ENCODE measurements at regions not wholly inside any gene's neighbourhood (a gene's known extent, or its start where the extent isn't known, plus 50 kb on each side); places are given as distances from the start of the nearest gene placed in this dataset.

- DNase-seq, result peak; percentile 63
Observed at GRCh38 chr6:4008324-4009047, 70.5 kb downstream of the FAM217A start.

GRCh38 chr6:4009486-4009885, 69.5 kb downstream of the FAM217A start:
- DNase-seq, result no peak

GRCh38 chr6:4010048-4010447, 68.9 kb downstream of the FAM217A start:
- DNase-seq, result no peak

DNA sequence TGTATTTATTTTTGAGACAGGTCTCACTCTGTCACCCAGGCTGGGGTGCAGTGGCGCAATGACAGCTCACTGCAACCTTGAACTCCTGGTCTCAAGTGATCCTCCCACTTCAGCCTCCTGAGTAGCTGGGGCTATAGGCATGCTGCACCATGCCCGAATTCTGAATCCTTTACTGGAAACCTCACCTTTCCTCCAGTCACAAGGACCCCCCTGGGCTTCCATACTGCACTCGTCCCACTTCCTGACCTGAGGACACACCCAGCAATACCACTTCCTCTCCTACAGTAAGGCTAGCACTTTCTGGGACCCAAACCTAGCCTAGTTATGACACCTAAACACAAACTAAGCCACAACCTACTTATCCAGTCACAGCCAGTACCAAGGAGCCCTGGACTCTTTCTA, 68.2 kb downstream of the FAM217A start:
- peak; percentile 32 for DNase-seq

- DNase-seq, result no peak
Observed at GRCh38 chr6:4012826-4013225, 66.1 kb downstream of the FAM217A start.

DNA sequence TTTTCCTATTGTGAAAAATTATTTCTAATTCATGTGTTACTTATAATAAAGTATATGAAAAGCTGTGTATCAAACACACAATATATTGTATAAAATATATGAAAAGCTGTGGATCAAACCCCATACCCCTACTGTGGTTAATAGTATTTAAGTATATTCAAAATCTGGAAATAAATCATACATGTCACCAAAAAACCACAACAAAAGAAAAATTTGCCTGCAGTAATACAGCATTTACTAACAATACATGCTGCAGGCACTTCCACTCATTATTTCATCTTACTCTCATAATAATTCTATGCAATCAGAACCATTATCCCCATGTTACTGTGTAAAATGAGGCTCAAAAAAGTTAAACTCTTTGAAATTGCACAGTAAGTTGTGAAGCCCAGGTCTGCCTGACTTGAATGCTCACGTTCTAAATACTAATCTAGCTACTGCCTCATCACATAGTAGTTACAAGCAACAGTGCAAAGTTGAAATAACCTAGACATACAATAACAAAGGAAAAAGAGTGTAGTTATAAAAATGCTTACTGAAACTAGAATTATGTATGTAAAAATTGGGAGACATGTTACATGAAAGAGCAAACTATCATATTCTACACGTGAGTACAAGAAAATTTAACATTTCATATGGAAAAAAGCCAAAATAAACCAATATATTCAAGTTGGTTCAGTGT, 61.7 kb downstream of the FAM217A start:
- DNase-seq, result no peak

DNA sequence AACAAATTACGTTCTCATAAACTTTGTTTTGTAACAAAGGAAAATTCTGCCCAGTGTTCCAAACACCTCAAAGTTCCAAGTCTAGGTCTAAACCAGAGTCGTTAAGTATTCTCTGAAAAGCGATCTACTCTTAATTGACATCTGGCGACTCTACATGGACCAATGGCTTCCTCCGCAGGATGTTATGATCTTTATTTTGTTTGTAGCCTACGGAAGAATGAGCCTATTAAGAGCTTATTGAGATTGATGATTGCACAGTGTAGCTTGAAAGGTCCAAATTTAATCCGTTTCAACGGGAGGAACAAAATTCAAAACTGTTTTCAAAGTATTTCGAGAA, 61.1 kb downstream of the FAM217A start:
- DNase-seq, result peak; percentile 48

DNA sequence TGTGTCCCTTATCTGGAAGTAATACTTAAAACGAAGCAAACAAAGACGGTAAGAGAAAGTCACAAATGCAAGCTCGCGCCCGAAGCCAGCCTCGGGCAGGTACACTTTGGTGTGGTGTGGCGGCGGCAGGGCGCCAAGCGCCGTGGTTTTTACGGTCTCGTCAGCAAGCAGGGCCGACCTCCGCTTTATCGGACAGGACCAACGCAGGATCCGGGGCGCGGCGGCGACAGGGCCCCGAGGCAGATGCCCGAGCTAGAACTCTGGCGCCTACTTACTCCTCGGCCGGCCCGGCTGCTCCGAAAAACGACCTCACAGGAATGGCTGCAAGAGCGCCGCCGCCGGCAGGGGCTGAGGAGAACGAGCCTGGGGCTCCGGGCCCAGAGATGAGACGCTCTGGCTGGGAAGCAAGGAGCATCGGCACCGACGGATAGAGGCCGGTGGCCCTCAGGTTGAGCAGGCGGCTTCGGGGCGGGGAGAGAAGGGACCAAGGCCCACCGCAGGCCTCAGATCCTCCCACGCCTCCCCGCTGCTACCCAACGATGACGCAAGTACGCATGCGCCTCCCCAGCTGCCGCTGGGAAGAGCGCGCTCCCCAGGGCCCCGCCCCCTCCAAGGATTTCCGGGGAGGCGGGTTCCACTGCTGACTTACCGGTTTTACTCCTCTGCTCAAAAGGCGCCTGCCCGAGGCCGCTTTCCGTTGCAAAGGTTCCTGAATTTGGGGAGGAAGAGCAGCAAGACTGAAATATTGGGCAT, 60.6 kb downstream of the FAM217A start:
- peak; percentile 94 for DNase-seq

Data from CD4-positive, alpha-beta T cell treated with Interleukin-4 for 4 hours (primary cell).